ENCODE measurements at regions not wholly inside any gene's neighbourhood (a gene's known extent, or its start where the extent isn't known, plus 50 kb on each side); places are given as distances from the start of the nearest gene placed in this dataset.

DNA sequence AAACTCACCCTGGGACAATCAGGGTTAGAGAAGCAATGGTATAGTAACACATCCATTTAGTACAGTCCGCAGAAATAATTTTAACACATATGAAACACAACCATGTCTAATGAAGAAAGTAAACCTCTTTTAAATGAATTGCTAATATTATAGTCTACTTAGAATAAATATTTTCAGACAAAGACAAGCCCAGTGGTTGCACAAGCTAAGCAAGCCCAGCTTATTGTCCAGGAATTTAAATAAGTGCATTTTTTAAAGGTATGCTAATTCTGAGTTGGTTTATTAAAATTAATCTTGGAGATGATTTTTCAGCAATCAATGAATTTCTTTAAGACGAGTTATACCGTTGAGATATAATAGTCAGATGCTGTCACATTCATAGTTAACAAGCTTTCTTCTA is 118.8 kb upstream of the BLID start:
- Histone ChIP-seq H3K9ac (ENCODE audit: low read length) (no peak overlapping the region), H3K4me1 (ENCODE audit: insufficient read depth, low read length) (peaks cover 9% of the 10 kb centered on the region), H3K27me3 (ENCODE audit: insufficient read depth, low read length) (no peaks in the 10 kb centered on the region), H3K9me3 (ENCODE audit: insufficient read depth, low read depth, low read length) (no peaks in the 10 kb centered on the region), H3K4me3 (ENCODE audit: insufficient read depth, low read depth, low read length) (no peak overlapping the region), H3K4me2 (ENCODE audit: low read length) (no peak overlapping the region), H2AFZ (ENCODE audit: low read depth, low read length) (no peak overlapping the region), H3K27ac (ENCODE audit: low read depth, low read length) (no peak overlapping the region), H3K36me3 (ENCODE audit: insufficient read depth, low read length) (no peaks in the 10 kb centered on the region), H3K79me2 (ENCODE audit: insufficient read depth, low read length) (no peaks in the 10 kb centered on the region), H4K20me1 (ENCODE audit: insufficient read depth, low read length) (no peaks in the 10 kb centered on the region)
- Mint-ChIP-seq H3K4me1 (ENCODE audit: low read depth, unreplicated experiment) (peaks cover under 1% of the 10 kb centered on the region), H3K27me3 (ENCODE audit: low read depth, unreplicated experiment) (no peaks in the 10 kb centered on the region), H3K9me3 (ENCODE audit: unreplicated experiment) (peaks cover 5% of the 10 kb centered on the region), H3K4me3 (ENCODE audit: unreplicated experiment) (no peak overlapping the region), H3K36me3 (ENCODE audit: low read depth, unreplicated experiment) (no peaks in the 10 kb centered on the region), H3K27ac (ENCODE audit: unreplicated experiment) (no peak overlapping the region)
- TF ChIP-seq, protein P1, sequence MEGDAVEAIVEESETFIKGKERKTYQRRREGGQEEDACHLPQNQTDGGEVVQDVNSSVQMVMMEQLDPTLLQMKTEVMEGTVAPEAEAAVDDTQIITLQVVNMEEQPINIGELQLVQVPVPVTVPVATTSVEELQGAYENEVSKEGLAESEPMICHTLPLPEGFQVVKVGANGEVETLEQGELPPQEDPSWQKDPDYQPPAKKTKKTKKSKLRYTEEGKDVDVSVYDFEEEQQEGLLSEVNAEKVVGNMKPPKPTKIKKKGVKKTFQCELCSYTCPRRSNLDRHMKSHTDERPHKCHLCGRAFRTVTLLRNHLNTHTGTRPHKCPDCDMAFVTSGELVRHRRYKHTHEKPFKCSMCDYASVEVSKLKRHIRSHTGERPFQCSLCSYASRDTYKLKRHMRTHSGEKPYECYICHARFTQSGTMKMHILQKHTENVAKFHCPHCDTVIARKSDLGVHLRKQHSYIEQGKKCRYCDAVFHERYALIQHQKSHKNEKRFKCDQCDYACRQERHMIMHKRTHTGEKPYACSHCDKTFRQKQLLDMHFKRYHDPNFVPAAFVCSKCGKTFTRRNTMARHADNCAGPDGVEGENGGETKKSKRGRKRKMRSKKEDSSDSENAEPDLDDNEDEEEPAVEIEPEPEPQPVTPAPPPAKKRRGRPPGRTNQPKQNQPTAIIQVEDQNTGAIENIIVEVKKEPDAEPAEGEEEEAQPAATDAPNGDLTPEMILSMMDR (IDR thresholded peaks at IDR 0.05; ENCODE audit: insufficient read depth, low read depth, low read length): no peak
- TF ChIP-seq EZH2 (IDR thresholded peaks at IDR 0.05; ENCODE audit: insufficient read depth, low read length): no peak
- no peak for FAIRE-seq
- DNase-seq (ENCODE audit: low read depth): no peak

DNA sequence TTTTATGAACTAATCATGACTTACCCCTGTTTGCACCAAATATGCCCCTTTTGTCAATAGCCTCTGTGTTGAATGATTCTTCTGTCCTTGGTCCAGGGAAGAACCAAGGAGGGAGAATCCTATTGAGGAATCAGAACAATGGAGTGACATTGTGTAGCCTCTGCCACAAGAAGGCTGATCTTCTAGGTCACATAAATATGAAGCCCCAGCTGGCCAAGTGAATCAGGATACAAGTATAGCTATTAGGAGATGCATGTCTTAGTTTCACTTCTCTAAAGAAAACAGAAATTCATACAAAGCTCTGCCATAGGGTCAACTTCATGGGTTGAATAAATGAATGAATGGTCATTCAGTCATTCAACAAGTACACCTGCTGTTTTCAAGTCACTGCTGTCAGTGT is 118.2 kb upstream of the BLID start:
- H4K20me1 ChIP-seq (ENCODE audit: insufficient read depth, low read length): no peaks in the 10 kb centered on the region
- H3K27me3 Mint-ChIP-seq (ENCODE audit: low read depth, unreplicated experiment): no peaks in the 10 kb centered on the region
- H3K4me3 ChIP-seq (ENCODE audit: insufficient read depth, low read depth, low read length): no peak overlapping the region
- peaks cover 5% of the 10 kb centered on the region for H3K4me1 Mint-ChIP-seq (ENCODE audit: low read depth, unreplicated experiment)
- H3K36me3 Mint-ChIP-seq (ENCODE audit: low read depth, unreplicated experiment): no peaks in the 10 kb centered on the region
- no peak overlapping the region for H3K4me2 ChIP-seq (ENCODE audit: low read length)
- no peaks in the 10 kb centered on the region for H3K36me3 ChIP-seq (ENCODE audit: insufficient read depth, low read length)
- TF ChIP-seq, protein P1 (IDR thresholded peaks at IDR 0.05; ENCODE audit: insufficient read depth, low read depth, low read length): no peak
- no peaks in the 10 kb centered on the region for H3K79me2 ChIP-seq (ENCODE audit: insufficient read depth, low read length)
- no peaks in the 10 kb centered on the region for H3K9me3 ChIP-seq (ENCODE audit: insufficient read depth, low read depth, low read length)
- no peak overlapping the region for H3K4me3 Mint-ChIP-seq (ENCODE audit: unreplicated experiment)
- no peak overlapping the region for H3K27ac ChIP-seq (ENCODE audit: low read depth, low read length)
- H2AFZ ChIP-seq (ENCODE audit: low read depth, low read length): no peak overlapping the region
- FAIRE-seq (no peak), DNase-seq (ENCODE audit: low read depth) (no peak)
- H3K9ac ChIP-seq (ENCODE audit: low read length): no peak overlapping the region
- peaks cover 5% of the 10 kb centered on the region for H3K9me3 Mint-ChIP-seq (ENCODE audit: unreplicated experiment)
- H3K4me1 ChIP-seq (ENCODE audit: insufficient read depth, low read length): peaks cover 15% of the 10 kb centered on the region
- H3K27me3 ChIP-seq (ENCODE audit: insufficient read depth, low read length): no peaks in the 10 kb centered on the region
- no peak overlapping the region for H3K27ac Mint-ChIP-seq (ENCODE audit: unreplicated experiment)

DNA sequence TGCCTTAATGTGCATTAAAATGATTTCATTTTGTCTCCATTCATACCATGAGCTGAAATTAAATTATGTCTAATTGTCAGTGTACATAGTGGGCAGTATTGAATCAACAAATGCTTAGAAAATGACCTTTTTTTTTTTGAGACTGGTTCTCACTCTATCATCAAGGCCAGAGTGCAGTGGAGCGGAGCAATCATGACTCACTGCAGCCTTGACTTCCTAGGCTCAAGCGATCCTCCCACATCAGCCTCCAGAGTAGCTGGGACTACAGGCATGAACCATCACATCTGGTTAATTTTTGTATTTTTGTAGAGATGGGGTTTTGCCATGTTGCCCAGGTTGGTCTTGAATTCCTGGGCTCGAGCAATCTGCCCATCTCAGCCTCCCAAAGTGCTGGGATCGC is 117.0 kb upstream of the BLID start:
- no peak overlapping the region for H3K27ac ChIP-seq (ENCODE audit: low read depth, low read length)
- no peak for FAIRE-seq
- TF ChIP-seq, protein P1 (IDR thresholded peaks at IDR 0.05; ENCODE audit: insufficient read depth, low read depth, low read length): no peak
- TF ChIP-seq EZH2 (IDR thresholded peaks at IDR 0.05; ENCODE audit: insufficient read depth, low read length): no peak
- Mint-ChIP-seq H3K4me1 (ENCODE audit: low read depth, unreplicated experiment) (peaks cover 5% of the 10 kb centered on the region), H3K27ac (ENCODE audit: unreplicated experiment) (no peak overlapping the region), H3K4me3 (ENCODE audit: unreplicated experiment) (no peak overlapping the region), H3K36me3 (ENCODE audit: low read depth, unreplicated experiment) (no peaks in the 10 kb centered on the region), H3K27me3 (ENCODE audit: low read depth, unreplicated experiment) (no peaks in the 10 kb centered on the region), H3K9me3 (ENCODE audit: unreplicated experiment) (peaks cover 5% of the 10 kb centered on the region)
- DNase-seq (ENCODE audit: low read depth): no peak
- no peak overlapping the region for H3K9ac ChIP-seq (ENCODE audit: low read length)
- H2AFZ ChIP-seq (ENCODE audit: low read depth, low read length): no peak overlapping the region
- H3K4me2 ChIP-seq (ENCODE audit: low read length): no peak overlapping the region
- peaks cover 20% of the 10 kb centered on the region for H3K4me1 ChIP-seq (ENCODE audit: insufficient read depth, low read length)
- no peaks in the 10 kb centered on the region for H4K20me1 ChIP-seq (ENCODE audit: insufficient read depth, low read length)
- no peak overlapping the region for H3K4me3 ChIP-seq (ENCODE audit: insufficient read depth, low read depth, low read length)
- no peaks in the 10 kb centered on the region for H3K79me2 ChIP-seq (ENCODE audit: insufficient read depth, low read length)
- no peaks in the 10 kb centered on the region for H3K9me3 ChIP-seq (ENCODE audit: insufficient read depth, low read depth, low read length)
- no peaks in the 10 kb centered on the region for H3K36me3 ChIP-seq (ENCODE audit: insufficient read depth, low read length)
- H3K27me3 ChIP-seq (ENCODE audit: insufficient read depth, low read length): no peaks in the 10 kb centered on the region

All from astrocyte (in vitro differentiated cells and primary cell).